Islet of Langerhans (tissue), 1 donor: ENCODE measurements at regions not wholly inside any gene's neighbourhood (a gene's known extent, or its start where the extent isn't known, plus 50 kb on each side); places are given as distances from the start of the nearest gene placed in this dataset.

Experiments used
- FAIRE-seq: peaks from one replicate; lab custom pipeline; 2011; peaks lifted over from hg19 to GRCh38; lab: Jason Lieb, UNC

DNA sequence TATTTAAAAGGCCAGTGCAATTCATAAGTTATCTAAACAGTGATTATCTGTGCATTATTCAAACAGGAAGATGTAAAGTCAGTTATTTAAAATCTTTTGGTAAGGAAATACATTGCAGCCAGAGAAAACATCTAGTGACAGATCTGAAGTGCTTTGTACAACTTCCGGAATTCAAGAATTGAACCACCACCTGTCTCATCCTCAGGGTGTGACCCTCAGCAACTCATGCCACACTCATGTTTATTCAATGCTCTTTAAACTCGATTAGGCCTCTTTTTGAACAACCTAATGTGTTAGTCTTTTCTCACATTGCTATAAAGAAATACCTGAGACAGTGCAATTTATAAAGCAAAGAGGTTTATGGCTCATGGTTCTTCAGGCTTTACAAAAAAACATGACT is 62.6 kb upstream of the GGTLC1 start:
- FAIRE-seq = no peak

- FAIRE-seq = no peak
Measured at GRCh38 chr20:24050119-24050518, 61.5 kb upstream of the GGTLC1 start.

DNA sequence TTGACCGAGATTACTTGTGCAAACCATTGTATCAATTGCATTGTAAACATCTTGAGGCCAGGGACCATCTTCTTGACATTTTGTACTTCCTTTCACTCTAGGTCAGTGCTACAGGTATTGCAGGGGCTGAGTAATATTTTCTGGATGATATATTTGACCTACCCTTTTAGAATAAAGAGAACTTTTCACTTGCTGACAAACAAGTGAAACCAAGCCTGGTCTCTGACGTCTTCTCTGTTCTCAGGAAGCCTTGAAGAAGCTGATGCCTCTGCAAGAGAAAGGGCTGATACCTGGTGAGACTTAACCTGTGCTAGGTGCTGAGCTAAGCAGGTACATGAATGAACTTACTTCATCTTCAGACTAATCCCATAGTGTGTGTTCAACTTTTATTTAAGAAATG is 60.5 kb upstream of the GGTLC1 start:
- no peak for FAIRE-seq

DNA sequence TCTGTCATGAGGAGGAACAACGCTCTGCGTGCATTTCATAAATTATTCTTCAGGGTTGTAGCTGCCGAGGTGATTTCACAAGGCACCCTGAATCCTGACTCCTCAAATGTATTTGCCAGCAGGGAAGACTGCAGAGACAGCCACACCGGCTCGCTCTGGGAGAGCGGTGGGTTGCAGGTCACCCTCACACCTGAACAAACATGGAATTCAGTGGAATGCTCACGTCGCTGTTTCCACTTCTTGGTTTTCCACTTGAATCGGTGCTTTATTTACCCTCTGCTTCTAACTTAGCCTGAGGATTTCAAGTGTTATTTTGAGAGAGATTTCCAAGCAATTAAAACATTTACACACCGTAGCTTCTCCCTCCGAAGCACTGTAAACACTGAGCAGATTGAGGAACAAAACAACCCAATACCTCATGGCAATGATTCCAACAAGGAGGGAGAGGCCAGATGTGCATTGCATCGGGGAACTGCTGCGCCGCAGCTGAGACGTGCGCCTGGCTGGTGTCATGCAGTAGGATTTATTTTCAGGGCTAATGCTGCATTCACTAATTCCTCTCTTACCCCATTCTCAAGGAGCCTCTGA is 59.5 kb upstream of the GGTLC1 start:
- no peak for FAIRE-seq

GRCh38 chr20:24046888-24047287 is 58.3 kb upstream of the GGTLC1 start:
- FAIRE-seq = no peak

DNA sequence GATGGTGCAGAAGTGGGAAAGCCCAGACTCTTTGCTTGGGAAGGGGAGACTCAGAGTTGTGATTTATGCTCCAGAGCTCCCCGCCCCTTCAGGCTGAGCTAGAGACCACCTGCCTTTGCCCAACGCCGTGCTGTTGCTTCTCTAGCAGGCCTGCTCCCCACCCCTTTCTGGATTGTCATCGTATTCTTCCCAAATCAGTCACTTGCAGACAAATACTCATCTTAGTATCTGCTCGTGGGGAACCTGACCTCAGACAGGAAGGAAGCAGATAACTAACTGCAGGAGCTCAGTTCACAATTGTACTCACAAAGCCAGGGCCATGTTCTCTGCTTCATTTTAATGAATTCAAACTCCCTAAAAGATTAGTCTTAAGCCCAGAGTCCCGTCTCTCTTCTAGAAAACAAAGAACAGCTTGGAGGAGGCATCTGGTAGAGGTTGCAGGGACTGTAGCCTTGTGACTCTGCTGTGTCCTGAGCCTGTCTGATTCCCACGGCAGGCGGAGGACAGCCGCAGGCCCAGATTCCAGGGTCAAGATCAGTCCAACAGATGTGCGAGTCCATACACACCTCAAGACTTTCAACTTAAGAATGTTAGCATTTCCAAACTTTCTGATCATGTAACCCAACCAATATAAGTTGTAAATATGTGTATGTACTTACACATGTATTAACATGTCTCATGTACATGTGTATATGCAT is 57.2 kb upstream of the GGTLC1 start:
- no peak for FAIRE-seq

DNA sequence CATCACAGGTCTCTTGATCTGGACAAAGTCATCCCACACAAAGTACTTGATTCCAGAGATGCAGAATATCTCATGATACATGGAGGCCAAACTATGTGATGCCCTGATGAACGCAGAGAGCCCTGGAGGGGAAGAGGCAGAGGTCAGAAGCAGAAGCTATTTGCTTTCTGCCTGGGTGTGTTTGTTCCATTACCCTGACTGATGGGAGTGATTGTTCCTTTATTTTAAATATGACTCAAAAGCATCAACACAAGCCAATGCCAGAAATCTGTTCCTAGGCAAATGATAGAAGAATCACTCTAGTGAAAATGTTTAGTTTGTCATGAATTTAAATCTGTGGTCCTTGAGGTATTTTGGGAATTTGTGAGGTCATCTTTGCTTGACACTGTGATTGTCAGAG is 54.7 kb upstream of the GGTLC1 start:
- FAIRE-seq = no peak

DNA sequence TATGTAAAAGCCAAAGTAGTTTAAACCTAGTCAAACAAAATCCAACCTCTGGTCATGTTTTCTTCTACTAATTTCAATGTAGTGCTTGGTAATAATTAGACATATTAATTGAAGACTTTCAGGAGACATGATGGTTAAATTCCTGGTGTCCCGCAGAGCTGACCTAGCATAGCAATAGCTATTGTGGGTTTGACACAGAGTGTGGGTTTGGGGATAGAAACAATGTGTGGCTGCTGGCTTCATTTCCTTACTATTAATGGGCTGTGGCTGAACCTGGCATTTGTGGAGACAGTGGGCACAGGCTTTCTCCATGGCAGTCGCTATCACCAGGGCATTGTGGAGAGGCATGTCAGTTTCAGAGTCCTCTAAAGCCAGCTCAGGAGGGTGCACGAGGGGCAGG is 54.1 kb upstream of the GGTLC1 start:
- FAIRE-seq = no peak

DNA sequence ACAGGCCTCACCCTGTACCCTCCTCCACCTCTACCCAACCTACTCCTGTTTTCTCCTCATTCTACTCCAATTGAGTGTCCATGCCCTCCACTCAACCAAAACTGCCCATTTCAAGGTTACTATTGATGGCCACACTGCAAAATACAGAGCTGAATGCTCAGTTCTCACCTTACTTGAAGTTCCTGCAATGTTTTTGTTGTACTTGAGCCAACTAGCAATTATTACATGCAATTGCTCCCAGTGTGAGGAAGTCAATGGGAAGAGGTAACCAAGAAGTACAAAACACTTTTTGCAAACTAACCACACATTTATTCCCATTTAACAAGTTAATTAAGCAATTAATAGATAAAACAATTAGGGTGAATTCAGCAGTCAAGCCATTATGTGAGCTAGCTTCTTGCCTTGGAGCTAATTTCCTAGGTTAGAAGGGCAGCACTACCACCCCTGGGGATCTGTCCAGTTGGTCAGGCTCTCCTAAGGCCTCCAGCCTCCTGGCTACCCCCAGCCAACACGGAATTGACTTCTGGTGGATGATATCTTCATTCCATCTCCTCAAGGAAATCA is 52.4 kb upstream of the GGTLC1 start:
- FAIRE-seq = no peak

DNA sequence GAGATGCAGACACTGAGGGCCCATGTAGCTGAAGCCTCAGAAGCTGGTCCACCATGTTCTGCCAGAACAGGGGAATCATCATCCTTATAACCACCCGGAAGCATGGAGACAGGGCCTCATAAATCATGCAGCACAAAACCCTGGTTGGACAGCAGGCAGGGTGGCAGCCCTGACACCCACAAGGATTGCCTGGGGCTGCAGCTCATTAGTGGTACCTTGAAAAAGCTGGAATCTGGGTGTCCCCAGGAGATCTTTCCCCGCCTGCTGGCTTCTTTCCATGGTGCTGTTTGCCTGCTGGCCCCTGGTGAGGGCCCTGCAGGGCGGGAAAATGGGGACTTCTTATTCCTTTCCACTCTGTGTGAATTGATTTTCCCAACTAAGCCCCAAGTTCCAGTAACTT is 50.6 kb upstream of the GGTLC1 start:
- no peak for FAIRE-seq
